Astrocyte of the spinal cord (primary cell): ENCODE measurements at regions not wholly inside any gene's neighbourhood (a gene's known extent, or its start where the extent isn't known, plus 50 kb on each side); places are given as distances from the start of the nearest gene placed in this dataset.
A peak's percentile ranks its signal among the peaks of the same experiment; 100 is the strongest.

ENCODE experiments used
- DNase-seq: peaks from one replicate; pipeline ENCODE4 v3.0.0; 2011; ENCODE audit warnings: low read depth, low spot score
- H3K4me3 ChIP-seq: 2 replicates; pipeline ENCODE4 v1.5.1; 2011; ENCODE audit warnings: low read depth, mild to moderate bottlenecking, low read length, moderate library complexity
- in situ Hi-C: cut with HindIII; loops from 2 replicates; pipeline ENCODE4 v1.10.0; 2017; ENCODE audit warnings: low sequenced_read_pairs
- TF ChIP-seq, protein P1 (sequence below): IDR thresholded peaks from 2 replicates; pipeline ENCODE4 v1.5.1; 2012; ENCODE audit warnings: low read depth, mild to moderate bottlenecking, low read length, inconsistent platforms

DNA sequence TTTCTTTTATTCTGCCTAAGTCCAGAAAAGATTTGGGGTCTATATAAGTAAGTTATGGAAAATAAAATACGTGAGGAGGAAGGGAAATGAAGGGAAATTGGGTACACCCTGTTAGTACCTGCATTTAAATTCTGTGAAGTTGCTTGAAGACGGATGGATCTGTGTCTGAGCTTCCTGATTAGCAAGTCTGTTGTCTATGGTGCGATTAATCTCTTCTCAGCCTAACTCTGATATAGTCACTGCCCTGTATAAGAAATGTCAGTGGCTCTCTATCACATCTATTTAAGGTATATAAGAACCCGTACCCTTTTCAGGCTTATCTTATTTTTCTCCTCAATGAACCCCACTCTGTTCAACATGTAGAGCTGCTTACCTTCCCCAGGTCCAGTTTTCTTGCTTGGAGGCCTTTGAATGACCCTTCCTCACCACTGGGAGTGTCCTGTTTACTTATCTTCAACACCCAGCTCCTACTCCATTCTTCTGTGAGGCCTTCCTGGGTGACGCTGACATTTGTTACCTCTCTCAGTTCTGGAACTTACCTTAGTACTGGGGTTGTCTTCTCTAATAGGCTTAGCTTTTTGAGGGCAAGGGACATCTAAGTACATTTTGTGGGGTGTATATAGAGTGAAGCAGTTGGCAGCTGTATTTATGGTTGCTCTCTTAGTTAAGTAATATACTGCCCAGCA lies 149.6 kb upstream of the PRPS1L1 start:
- TF ChIP-seq, protein P1, sequence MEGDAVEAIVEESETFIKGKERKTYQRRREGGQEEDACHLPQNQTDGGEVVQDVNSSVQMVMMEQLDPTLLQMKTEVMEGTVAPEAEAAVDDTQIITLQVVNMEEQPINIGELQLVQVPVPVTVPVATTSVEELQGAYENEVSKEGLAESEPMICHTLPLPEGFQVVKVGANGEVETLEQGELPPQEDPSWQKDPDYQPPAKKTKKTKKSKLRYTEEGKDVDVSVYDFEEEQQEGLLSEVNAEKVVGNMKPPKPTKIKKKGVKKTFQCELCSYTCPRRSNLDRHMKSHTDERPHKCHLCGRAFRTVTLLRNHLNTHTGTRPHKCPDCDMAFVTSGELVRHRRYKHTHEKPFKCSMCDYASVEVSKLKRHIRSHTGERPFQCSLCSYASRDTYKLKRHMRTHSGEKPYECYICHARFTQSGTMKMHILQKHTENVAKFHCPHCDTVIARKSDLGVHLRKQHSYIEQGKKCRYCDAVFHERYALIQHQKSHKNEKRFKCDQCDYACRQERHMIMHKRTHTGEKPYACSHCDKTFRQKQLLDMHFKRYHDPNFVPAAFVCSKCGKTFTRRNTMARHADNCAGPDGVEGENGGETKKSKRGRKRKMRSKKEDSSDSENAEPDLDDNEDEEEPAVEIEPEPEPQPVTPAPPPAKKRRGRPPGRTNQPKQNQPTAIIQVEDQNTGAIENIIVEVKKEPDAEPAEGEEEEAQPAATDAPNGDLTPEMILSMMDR: no peak
- DNase-seq: no peak
- in situ Hi-C loops: no loop called here
- no peak overlapping the region for H3K4me3 ChIP-seq

DNA sequence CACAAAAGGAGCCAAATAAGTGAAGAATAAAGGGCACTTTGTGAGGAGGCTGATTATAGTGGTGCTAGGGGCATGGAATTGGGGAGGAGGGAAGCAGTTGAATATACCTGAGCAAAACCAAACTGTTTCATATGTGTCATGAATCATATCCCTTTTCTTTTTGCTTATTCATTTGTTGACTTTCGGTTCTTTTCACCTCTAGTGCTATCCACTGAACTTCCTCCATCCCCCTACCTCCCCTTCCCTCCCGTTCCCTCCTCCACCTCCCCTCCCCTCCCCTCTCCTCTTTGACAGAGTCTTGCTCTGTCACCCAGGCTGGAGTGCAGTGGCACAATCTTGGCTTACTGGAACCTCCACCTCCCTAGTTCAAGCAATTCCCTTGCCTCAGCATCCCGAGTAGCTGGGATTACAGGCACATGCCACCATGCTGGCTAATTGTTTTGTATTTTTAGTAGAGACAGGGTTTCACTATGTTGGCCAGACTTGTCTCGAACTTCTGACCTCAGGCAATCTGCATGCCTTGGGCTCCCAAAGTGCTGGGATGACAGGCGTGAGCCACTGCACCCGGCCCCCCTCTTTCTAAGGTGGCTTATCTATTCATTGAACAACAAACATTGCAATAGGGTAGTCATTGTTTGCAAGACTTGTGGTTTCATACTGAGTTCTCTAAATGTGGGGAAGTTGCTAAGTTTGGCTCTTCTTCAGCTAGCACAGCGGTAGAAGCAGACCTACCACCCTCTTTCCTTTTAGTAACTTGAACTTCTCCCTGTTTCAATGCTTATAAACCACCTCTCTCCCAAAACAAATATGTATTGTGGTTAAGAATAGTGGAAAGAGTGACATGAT lies 150.4 kb upstream of the PRPS1L1 start:
- DNase-seq: peak; percentile 73
- TF ChIP-seq, protein P1: no peak
- H3K4me3 ChIP-seq: no peak overlapping the region
- in situ Hi-C loops: no loop called here

DNA sequence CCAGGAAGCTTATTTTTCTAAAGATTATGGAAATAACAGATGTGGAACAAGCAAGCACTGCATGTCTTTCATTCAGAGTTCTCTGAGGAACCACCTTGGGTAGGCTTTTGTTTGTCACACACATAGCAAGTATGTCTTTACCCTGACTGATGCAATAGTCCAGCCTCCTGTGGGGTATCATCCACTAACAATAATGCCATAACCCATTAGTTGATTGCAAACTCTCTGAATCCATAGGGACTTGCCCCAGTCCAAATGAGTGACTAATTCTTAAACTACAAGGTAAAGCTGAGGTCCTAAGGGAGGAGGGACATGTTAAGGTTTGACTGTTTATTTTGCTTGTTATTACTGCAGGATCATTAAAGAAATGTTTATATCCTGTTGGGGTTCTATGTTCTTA lies 151.4 kb upstream of the PRPS1L1 start:
- H3K4me3 ChIP-seq: no peak overlapping the region
- in situ Hi-C loops: no loop called here
- no peak for DNase-seq
- TF ChIP-seq, protein P1: no peak

DNA sequence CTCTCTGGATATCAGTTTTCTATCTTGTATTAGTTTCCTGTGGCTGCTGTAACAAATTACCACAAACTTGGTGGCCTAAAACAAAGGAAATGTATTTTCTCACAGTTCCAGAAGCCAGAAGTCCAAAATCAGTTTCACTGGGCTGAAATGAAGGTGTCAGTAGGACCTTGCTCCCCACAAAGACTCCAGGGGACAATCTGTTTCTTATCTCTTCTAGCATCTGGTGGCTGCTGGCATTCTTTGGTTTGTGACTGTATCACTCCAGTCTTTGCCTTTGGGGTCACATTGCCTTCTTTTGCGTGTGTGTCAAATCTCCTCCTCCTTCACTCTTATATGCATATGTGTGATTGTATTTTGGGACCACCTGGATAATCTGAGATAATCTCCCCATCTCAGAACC lies 153.0 kb upstream of the PRPS1L1 start:
- TF ChIP-seq, protein P1: no peak
- in situ Hi-C loops: no loop called here
- DNase-seq: no peak

DNA sequence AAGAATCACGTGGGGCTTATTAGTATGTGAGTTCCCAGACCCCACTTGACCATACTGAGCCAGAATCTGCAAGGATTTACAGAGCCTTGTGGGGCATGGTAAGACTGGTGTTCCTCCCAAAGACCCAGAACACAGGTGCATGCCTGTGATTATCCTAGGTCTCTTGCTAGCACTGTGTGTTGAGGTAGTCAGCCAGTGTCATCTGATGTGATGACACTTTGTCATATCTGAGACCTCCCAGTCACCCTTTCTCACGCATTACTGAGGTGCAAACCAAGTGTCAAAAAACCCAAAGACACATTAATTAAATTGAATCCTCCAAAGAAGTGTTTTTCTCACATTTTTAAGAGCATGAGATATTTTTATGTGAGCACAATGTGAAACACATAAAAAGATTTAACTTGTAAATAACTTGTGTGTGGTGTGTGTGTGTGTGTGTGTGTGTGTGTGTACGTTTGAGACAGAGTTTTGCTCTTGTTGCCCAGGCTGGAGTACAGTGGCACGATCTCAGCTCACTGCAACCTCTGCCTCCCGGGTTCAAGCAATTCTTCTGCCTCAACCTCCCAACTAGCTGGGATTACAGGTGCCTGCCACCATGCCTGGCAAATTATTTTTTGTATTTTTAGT lies 162.0 kb upstream of the PRPS1L1 start:
- no peak overlapping the region for H3K4me3 ChIP-seq
- TF ChIP-seq, protein P1: no peak
- in situ Hi-C loops: no loop called here
- no peak for DNase-seq

More for the DNA sequence above, 153.0 kb upstream of the PRPS1L1 start:
- no peak overlapping the region for H3K4me3 ChIP-seq

DNA sequence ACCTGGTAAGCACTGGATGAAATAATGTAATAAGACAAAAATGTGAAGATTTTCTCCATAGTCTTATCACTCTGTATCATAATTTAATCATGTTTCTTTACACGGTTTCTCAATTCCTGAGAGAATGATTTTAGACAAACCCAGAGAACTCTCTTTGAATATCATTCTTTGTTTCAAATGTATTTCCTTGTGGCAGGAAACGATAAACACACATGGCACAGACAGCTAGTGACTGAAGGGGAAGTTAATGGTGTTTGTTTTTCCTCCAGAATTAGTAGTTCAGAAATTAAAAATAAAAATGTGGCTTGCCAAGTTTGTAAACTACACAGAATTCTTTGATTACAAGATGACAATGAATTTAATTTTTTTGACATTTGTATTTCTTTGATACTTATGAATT lies 163.7 kb upstream of the PRPS1L1 start:
- in situ Hi-C loops: no loop called here
- no peak for DNase-seq
- TF ChIP-seq, protein P1: no peak

More for the DNA sequence above, 163.7 kb upstream of the PRPS1L1 start:
- no peak overlapping the region for H3K4me3 ChIP-seq
